Kidney (tissue), 13 donors: ENCODE measurements at regions not wholly inside any gene's neighbourhood (a gene's known extent, or its start where the extent isn't known, plus 50 kb on each side); places are given as distances from the start of the nearest gene placed in this dataset.

Experiments
- DNase-seq, 5 donors: peaks; one replicate each; pipeline ENCODE4 v3.0.0-alpha.2; 2013 to 2020
- FAIRE-seq: peaks from 2 replicates; lab custom pipeline; 2012; peaks lifted over from hg19 to GRCh38; lab: Jason Lieb, UNC
- H3K27ac ChIP-seq, 2 donors: one replicate each; pipeline ENCODE4 v1.7.0; 2013; ENCODE audit warnings: low read depth in 2 of 2, low read length in 2 of 2, inconsistent platforms in 1 of 2
- H3K27me3 ChIP-seq: one replicate; pipeline ENCODE4 v1.7.1; 2013; ENCODE audit warnings: low read length, inconsistent platforms; ENCODE audit not compliant: control insufficient read depth, insufficient read depth
- H3K36me3 ChIP-seq, 3 donors: one replicate each; pipeline versions ENCODE4 v1.7.0 to v1.7.1; 2013; ENCODE audit warnings: low read length in 3 of 3, control low read depth in 1 of 3, inconsistent platforms in 1 of 3; ENCODE audit not compliant: insufficient read depth in 3 of 3, control insufficient read depth in 2 of 3
- H3K4me1 ChIP-seq, 3 donors: one replicate each; pipeline versions ENCODE4 v1.7.0 to v1.7.1; 2013; ENCODE audit warnings: low read length in 3 of 3, inconsistent platforms in 1 of 3, low read depth in 1 of 3; ENCODE audit not compliant: control insufficient read depth in 2 of 3, insufficient read depth in 2 of 3
- H3K4me3 ChIP-seq, 3 donors: one replicate each; pipeline versions ENCODE4 v1.7.0 to v1.8.1; 2013; ENCODE audit warnings: low read length in 3 of 3, control low read depth in 1 of 3, inconsistent platforms in 1 of 3
- H3K9ac ChIP-seq, 3 donors: one replicate each; pipeline versions ENCODE4 v1.7.0 to v1.7.1; 2013; ENCODE audit warnings: low read length in 3 of 3, control low read depth in 1 of 3, inconsistent platforms in 1 of 3
- H3K9me3 ChIP-seq, 3 donors: one replicate each; pipeline versions ENCODE4 v1.7.0 to v1.7.1; 2013; ENCODE audit warnings: low read length in 3 of 3, control low read depth in 1 of 3, inconsistent platforms in 1 of 3; ENCODE audit not compliant: control insufficient read depth in 2 of 3, insufficient read depth in 1 of 3
- intact Hi-C: fragments of 100-400 bp; cut with DNase I; formaldehyde crosslinking; loops from one replicate; pipeline ENCODE4 v1.11.1; 2022
- TF ChIP-seq, protein P1 (sequence below): IDR thresholded peaks from 3 replicates; pipeline ENCODE4 v1.5.1; 2012; ENCODE audit warnings: mild to moderate bottlenecking, moderate library complexity, borderline replicate concordance; ENCODE audit not compliant: insufficient read depth; ENCODE audit errors: extremely low read depth
- donor health status: control.
- donor health status: control.
- donor health status: control.
- donor health status: control.
- donor health status: control.
- donor health status: DM: yes; HTN: yes; CAD: no.
- donor health status: Normal renal cell carcinoma (clear cell type).

DNA sequence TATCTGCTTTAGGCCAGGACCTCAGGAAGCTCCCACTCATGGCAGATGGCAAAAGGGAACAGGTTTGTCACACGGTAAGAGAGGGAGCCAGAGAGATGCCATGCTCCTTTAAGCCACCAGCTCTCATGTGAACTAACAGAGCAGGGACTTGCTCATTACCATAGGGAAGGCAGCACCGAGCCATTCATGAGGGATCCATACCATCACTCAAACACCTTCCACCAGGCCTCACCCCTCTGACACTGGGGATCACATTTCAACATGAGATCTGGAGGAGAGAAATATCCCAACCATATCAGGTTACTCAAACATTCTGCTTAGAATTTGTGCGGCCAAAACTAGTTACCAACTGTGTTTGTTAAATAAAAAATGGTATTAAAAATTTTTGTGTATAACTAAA lies 427.0 kb downstream of the UQCRFS1 start:
- Histone ChIP-seq H3K4me1 (no peaks in the 10 kb centered on the region), H3K27me3 (no peaks in the 10 kb centered on the region), H3K36me3 (no peaks in the 10 kb centered on the region), H3K27ac (no peak overlapping the region), H3K9ac (no peak overlapping the region), H3K4me3 (no peak overlapping the region), H3K9me3 (peaks cover 1 to 10% (median 3%) of the 10 kb centered on the region in 3 donors)
- FAIRE-seq (no peak), DNase-seq (peak in 4 of 5 donors; percentile 36 to 64 (median 50))
- intact Hi-C loops, result no loop called here
- TF ChIP-seq, protein P1, sequence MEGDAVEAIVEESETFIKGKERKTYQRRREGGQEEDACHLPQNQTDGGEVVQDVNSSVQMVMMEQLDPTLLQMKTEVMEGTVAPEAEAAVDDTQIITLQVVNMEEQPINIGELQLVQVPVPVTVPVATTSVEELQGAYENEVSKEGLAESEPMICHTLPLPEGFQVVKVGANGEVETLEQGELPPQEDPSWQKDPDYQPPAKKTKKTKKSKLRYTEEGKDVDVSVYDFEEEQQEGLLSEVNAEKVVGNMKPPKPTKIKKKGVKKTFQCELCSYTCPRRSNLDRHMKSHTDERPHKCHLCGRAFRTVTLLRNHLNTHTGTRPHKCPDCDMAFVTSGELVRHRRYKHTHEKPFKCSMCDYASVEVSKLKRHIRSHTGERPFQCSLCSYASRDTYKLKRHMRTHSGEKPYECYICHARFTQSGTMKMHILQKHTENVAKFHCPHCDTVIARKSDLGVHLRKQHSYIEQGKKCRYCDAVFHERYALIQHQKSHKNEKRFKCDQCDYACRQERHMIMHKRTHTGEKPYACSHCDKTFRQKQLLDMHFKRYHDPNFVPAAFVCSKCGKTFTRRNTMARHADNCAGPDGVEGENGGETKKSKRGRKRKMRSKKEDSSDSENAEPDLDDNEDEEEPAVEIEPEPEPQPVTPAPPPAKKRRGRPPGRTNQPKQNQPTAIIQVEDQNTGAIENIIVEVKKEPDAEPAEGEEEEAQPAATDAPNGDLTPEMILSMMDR, result no peak

DNA sequence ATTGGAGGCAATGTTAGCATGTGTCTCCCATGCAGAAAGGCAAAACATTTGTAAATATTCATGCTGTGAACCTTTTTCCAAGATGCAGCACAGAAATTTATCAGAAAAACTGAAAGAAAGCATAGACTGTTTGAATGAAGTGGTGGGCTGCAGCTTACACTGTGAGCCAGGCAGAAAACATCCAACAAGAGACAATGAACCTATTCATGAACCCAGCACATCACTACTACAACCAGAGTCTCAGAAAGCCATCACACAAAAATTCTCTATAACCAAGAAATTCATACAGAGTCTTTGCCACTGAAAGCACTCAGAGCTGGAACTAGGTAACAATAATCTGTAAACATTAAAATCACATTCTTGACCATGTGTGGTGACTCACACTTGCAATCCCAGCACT lies 448.9 kb downstream of the UQCRFS1 start:
- no peak for FAIRE-seq
- no peak overlapping the region for H3K27ac ChIP-seq
- H3K36me3 ChIP-seq, result no peaks in the 10 kb centered on the region
- DNase-seq, result no peak
- H3K9ac ChIP-seq, result no peak overlapping the region
- TF ChIP-seq, protein P1, result no peak
- H3K9me3 ChIP-seq, result peaks cover 0 to 15% (median 0%) of the 10 kb centered on the region in 3 donors
- H3K27me3 ChIP-seq, result no peaks in the 10 kb centered on the region
- intact Hi-C loops, result no loop called here
- no peak overlapping the region for H3K4me3 ChIP-seq
- no peaks in the 10 kb centered on the region for H3K4me1 ChIP-seq

- Histone ChIP-seq H3K9me3 (no peaks in the 10 kb centered on the region), H3K4me1 (no peaks in the 10 kb centered on the region), H3K9ac (no peak overlapping the region), H3K4me3 (no peak overlapping the region), H3K27me3 (no peaks in the 10 kb centered on the region), H3K36me3 (no peaks in the 10 kb centered on the region), H3K27ac (no peak overlapping the region)
- no peak for DNase-seq
- no peak for FAIRE-seq
- intact Hi-C loops, result no loop called here
- TF ChIP-seq, protein P1, result no peak
Observed at GRCh38 chr19:28746478-28746877, 466.5 kb downstream of the UQCRFS1 start.

- H3K27me3 ChIP-seq, result no peaks in the 10 kb centered on the region
- FAIRE-seq (no peak), DNase-seq (no peak)
- H3K9me3 ChIP-seq, result no peaks in the 10 kb centered on the region
- H3K4me1 ChIP-seq, result no peaks in the 10 kb centered on the region
- no peak overlapping the region for H3K9ac ChIP-seq
- no peak overlapping the region for H3K4me3 ChIP-seq
- no peaks in the 10 kb centered on the region for H3K36me3 ChIP-seq
- TF ChIP-seq, protein P1, result no peak
- H3K27ac ChIP-seq, result no peak overlapping the region
- intact Hi-C loops, result no loop called here
Observed at GRCh38 chr19:28744943-28745342, 468.0 kb downstream of the UQCRFS1 start.
